HG02571 (cell line): ENCODE measurements at regions not wholly inside any gene's neighbourhood (a gene's known extent, or its start where the extent isn't known, plus 50 kb on each side); places are given as distances from the start of the nearest gene placed in this dataset.

Experiments used
- ATAC-seq: cut with Tn5 transposase; IDR thresholded peaks from one replicate; pipeline ENCODE4 v1.9.1; 2021; ENCODE audit warnings: mild to moderate bottlenecking, moderate library complexity; ENCODE audit not compliant: unreplicated experiment

- no peak for ATAC-seq
Measured at GRCh38 chr22:47740109-47740805, 977.8 kb downstream of the TBC1D22A start.

DNA sequence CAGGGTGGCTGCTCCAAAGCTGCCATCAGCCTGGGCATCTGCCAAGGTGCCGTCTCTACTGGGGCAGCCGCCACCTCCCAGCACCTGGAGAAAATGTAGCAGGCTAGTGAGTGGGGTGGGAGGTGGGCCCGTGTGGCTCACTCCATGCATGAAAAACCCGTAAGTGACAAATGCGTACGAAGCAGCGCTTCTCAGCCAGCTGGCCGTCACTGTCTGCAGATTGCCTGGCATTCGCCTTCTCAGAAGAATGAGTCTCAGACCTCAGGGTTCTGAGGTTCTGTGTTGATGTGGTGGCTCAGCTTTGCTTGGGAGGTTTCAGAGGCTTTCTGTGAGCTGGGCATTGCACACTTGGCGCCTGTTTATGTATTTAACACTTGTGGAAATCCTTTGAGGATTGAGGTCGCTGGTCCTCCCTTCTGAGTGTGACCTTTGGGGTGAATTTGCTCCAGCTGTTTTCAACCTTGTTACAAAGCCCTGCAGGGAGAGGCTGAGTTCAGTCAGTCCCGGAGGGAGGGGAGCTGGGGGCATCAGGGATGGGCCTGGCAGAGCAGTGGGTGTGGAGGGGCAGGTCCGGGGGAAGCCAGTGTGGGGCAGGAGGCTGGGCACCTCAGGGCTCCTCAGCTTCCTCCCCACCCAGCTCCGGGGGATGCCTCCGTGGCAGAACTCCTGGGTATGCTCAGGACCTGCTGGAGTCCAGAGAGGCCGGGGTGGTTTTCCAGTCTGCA lies 977.0 kb downstream of the TBC1D22A start:
- ATAC-seq: no peak

GRCh38 chr22:47738472-47739013 lies 976.1 kb downstream of the TBC1D22A start:
- no peak for ATAC-seq

DNA sequence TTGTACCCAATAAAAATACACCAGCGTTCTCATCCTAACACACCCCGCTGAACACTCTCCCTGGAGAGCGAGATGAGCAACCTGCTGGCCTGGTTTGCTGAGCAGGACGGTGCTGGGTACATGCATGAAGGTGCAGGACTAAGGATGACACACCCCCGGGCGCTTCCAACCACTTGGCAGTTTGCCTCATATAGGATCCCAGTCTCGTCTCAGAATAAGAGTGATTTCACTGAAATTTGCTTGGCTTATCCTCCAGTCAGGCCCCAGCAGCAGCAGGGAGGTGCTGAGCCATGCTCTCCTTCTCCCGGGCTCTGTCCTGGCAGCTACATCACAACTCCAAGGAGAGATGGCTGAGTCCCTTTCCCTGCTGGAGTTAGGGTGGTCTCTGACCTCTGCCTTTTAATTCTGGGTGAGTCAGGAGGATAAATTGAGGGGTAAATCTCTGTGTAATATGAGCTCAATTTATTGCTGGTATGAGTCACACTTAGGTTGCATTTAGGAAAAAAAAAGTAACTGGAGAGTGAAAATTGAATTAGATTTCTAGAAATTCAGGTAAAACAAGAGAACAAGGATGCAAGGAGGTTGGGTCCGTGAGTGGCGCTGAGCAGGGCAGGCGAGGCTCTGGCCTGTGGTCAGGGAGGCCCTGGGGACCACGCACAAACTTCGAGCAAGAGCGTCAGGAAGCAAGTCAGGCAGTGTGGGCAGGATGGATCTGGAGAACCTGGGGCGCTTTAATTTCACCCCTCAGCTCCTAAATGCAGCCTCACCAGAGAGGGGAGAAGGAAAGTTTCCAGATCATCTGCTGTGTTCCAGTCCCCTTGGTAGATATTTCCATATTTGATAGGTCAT lies 974.0 kb downstream of the TBC1D22A start:
- no peak for ATAC-seq

GRCh38 chr22:47734511-47734910 lies 972.1 kb downstream of the TBC1D22A start:
- ATAC-seq: no peak

- ATAC-seq: no peak
Measured at GRCh38 chr22:47727641-47728040, 965.2 kb downstream of the TBC1D22A start.

DNA sequence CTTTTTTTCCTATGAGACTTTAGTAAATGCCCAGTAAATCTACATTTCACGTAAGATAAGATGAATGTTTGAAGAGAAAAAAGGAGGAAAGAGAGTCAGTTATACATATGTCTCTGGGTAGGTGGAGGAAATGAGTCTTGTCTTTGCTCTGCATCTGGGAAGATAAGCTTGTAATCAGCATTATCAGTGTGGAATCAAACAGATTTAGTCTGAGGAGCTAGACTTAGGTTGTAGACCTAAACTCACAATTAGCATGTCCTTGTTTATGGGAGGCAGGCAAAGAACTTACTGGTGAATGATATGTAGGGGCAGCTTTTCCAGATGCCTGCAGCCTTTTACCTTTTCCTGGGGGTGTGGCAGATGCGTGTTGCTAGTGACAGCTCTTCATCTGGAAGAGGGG lies 962.3 kb downstream of the TBC1D22A start:
- ATAC-seq: no peak

- no peak for ATAC-seq
Measured at GRCh38 chr22:47724030-47724429, 961.6 kb downstream of the TBC1D22A start.

DNA sequence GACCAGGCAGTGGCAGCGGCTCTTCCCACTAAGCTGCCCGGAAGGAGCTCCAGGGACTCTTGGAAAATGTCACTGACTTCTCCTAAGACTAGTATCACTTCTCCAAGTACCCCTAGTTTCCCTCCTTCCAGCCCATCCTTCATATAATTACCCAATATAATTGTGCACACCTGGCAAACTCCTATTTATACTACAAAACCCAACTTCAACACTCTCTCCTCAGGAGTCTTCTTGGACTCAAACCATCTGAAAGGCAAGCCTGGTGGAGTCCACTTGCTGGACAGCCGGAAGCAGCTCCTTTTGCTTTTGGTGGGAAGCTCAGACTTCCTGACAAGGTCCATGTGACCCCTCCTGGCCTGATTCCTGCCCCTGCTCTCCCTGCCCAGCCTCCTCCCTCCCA lies 955.9 kb downstream of the TBC1D22A start:
- ATAC-seq: no peak

GRCh38 chr22:47716890-47717615 lies 954.6 kb downstream of the TBC1D22A start:
- ATAC-seq: no peak

- no peak for ATAC-seq
Measured at GRCh38 chr22:47715866-47716578, 953.6 kb downstream of the TBC1D22A start.

- no peak for ATAC-seq
Measured at GRCh38 chr22:47713941-47714340, 951.5 kb downstream of the TBC1D22A start.

DNA sequence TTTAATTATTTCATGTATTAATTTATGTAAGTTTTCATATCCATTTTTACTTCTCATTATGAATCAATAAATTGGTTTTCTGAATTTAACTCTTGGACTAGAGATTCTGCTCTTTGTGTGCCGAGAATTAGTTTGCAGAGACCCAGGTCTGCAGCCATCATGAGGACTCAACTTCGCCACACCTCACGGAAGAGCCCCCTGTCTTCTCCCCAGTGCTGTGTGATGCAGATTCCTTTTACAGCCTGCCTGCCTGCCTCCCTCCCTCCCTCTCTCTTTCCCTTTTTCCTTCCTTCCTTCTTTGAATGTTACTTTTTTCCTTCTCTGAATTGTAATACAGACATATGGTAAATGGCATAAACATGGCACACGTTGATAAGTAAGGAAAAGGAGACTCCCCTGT lies 947.7 kb downstream of the TBC1D22A start:
- ATAC-seq: no peak

DNA sequence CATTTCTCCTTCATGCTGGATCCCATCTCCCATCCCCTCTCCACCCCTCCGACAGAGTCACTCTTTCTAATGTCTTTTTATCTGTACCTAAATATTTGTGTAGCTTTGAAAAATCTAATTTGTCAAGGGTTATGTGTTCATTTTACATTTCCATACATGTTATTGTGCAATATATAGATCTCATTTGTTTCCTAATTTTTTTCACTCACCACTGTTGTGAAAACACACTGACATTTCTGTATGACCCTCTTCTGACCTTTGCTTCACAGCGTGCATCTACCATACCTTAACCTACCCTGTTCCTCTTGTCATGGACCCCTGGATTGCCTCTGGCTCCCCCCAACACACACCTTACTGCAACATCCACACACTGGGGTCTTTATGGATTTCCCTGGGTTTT lies 942.9 kb downstream of the TBC1D22A start:
- no peak for ATAC-seq

- ATAC-seq: no peak
Measured at GRCh38 chr22:47698906-47699305, 936.5 kb downstream of the TBC1D22A start.

DNA sequence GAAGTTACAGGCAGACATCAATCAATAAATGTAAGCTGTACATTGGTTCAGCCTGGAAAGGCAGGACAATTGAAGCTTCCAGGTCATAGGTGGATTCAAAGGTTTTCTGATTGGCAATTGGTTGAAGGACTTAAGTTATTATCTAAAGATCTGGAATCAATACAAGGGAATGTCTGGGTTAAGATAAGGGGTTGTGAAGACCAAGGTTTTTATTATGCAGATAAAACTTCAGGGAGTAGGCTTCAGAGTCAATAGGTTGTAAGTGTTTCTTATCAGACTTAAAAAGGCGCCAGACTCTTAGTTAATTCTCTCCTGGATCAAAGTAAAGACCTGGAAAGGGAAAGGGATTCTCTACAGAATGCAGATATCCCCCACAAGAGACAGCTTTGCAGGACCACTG lies 935.4 kb downstream of the TBC1D22A start:
- ATAC-seq: no peak

- no peak for ATAC-seq
Measured at GRCh38 chr22:47696776-47697175, 934.3 kb downstream of the TBC1D22A start.

- ATAC-seq: no peak
Measured at GRCh38 chr22:47695176-47695575, 932.7 kb downstream of the TBC1D22A start.

GRCh38 chr22:47694536-47695130 lies 932.2 kb downstream of the TBC1D22A start:
- ATAC-seq: no peak

DNA sequence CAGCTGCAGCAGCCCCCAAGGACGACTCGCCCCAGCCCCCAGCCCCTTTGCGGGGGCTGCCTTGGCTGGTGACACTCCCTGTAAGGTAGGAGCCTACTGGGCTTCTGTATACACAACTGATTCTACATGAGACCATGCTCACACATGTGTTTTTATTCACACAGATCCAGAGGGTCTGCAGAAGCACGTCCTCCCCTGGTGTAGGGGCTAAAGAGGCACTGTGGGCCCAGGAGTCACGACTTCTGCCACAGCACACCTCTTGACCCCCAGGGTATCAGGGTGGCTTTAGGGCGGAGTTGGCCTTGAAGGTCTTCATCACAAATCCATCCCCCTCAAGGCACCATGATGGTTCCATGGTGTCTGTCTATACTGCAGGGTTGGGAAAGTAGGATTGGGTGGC lies 931.2 kb downstream of the TBC1D22A start:
- no peak for ATAC-seq
